ENCODE measurements at regions not wholly inside any gene's neighbourhood (a gene's known extent, or its start where the extent isn't known, plus 50 kb on each side); places are given as distances from the start of the nearest gene placed in this dataset.
"Not testable (repeated sequence)": the region's sequence is repeated elsewhere in the genome, so short reads cannot be mapped to it uniquely, and the experiment has no call there.

DNA sequence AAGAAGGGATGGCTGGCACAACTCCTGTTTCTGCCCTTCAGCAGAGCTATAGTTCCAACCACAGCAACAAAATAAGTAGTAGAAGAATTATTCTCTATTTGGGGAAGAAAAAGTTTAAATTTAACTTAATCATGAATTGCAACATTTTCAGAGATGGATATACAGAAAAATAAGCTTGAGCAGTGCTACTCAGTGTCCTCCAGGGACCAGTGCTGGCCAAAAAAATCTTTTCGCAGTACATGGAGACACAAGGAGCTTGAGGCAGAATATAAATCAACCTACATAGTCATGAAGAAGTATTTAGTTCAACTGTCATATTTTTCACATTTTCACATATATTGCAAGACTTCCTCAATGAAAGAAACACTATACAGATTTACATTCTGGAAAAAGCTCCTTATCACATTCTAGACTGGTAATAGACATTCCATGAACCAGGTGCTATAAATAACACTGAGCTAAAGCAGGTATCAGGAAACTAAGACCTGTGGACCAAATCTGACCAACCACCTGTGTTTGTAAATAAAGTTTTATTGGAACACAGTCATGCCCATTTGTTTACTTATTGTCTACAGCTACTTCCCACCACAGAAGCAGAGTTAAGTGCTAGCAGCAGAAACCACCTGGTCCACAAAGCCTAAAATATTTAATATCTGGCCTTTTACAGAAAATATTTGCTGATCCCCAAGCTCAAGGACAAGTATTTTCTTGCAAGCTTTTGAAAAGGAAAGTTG lies 101.9 kb downstream of the RGS21 start:
- no peak for DNase-seq (ENCODE audit: low read depth)

DNA sequence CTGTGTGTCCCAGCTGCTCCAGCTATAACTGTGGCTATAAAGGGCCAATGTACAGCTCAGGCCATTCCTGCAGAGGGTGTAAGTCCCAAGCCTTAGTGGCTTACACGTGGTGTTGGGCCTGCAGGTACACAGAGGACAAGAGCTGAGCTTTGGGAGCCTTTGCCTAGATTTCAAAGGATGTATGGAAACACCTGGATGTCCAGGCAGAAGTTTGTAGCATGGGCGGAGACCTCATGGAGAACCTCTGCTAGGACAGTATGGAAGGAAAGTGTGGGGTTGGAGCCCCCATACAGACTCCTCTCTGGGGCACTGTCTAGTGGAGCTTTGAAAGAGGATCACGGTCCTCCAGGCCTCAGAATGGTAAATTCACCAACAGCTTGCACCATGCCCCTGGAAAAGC lies 113.9 kb downstream of the RGS21 start:
- no peak for DNase-seq (ENCODE audit: low read depth)

DNA sequence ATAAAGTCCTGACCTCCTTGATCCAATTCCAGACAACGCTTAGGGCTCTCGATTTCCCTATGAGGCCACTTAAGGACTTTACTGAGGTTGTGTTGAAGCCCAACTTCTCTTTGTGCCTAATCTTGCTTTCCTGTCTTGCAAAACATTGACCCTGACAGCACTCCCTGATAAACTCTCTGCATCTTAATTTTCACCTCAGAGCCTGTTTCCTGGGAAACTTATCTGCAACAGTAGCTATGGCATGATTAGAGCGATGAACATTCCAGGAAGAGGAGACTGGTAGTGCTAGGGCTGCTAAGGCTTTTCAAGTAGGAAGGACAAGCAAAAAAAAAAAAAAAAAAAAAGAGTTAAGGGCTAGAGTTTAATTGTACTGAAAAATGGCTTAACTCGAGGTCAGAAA lies 118.9 kb downstream of the RGS21 start:
- DNase-seq (ENCODE audit: low read depth), result no peak

DNA sequence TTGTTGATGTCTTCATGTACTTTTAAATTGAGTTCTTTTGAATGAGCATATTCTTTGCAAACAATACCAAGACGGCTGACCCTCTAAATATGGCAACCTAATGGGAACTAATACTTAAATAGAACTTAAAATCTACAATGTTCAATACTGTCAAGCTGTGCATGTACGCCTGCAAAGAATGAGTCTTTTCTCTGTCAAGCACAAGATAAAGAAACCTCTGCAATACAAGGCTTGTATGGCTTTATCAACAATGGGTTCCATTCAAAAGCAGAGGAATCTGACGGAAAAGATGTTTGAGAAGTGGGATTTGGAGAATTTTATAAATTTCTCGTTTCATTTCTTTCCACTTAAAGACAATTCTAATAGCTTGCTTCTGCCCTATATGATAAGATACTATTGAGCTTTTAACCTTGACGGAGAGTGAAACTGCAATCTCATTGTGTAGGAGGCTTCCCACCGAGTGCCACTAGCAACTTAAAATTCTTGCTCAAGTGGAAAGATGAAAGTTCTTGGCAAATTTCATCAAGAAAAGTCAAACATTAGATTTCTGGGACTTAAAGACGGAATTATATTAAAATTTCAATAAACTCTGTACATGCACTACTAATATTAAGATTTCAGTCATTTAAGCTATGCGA lies 119.8 kb downstream of the RGS21 start:
- no peak for DNase-seq (ENCODE audit: low read depth)

DNA sequence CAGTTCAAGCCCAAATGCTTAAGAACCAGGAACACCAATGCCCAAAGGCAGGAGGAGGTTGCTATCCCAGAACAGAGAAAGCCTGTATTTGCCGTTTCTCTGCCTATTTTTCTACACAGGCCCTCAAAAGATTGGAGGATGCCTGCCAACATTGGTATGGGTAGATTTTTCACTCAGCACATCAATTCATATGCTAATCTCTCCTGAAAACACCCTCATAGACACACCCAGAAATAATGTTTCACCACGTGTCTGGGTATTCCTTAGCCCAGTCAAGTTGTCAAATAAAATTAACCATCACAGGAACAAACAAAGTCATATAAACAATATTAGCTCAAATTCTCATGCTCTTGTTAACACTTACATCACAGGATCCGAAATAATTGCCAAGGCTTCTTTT lies 121.9 kb downstream of the RGS21 start:
- no peak for DNase-seq (ENCODE audit: low read depth)

DNA sequence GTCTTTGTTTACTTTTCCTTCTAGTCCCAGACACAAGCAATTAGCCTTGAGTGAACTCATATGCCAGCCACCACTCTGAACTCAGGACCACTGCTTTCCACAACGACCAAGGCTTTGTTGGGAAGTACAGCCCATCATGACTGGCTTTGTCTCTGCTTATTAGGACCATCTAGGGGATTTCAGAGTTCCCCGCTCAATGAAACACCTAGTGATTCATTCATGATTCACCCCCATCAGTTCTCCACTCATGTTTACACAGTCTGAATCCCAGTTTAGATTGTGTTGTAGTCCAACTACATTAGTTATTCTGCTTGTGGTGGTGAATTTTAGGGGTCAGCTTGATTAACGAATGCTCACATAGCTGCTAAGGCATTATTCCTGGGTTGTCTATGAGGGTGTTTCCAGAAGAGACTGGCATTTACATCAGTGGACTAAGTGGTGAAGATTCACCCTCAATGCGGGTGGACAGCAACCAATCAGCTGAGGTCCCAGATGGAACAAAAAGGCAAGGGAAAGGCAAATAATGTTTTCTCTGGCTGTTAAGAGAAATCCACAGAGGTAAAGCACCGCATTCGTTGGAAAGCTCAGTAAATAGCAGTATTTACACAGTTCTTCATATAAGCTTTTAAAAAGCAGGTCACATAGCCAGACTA lies 122.7 kb downstream of the RGS21 start:
- DNase-seq (ENCODE audit: low read depth), result no peak

DNA sequence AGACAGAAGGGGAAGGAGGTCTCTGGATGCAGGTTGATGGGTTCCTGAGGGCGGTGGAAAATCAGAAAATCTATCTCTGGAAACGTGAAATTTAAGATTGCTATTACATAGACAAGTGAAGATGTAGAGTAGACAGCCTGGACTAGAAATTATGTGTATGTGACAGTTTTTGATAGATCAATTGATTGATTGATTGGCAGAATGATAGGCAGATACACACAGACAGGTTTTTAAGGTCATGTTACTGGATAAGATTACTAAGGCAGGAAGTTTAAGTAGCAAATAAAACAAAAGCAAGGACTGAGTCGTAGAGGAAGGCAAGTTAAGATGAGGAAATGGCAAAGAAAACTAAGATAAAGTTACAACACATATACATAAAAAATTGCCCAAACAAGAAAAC lies 124.7 kb downstream of the RGS21 start:
- no peak for DNase-seq (ENCODE audit: low read depth)

DNA sequence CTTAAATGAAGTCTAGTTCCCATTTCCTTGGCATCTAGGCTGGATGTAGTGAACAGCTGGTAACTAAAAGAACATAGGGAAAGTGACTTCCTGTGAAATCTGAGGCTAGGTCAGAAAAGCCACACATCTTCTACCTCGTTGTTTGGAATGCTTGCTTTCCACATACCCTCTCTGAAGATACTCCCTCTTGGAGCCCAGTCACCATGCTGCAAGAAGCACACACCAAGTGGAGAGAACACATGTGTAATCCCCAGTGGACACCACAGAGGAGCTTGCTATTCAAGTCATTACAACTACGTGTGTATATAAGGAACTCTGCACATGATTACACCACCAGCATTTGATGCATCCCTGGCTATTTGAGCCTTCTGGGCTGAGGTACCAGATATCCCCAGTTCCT lies 125.9 kb downstream of the RGS21 start:
- DNase-seq (ENCODE audit: low read depth), result no peak

DNA sequence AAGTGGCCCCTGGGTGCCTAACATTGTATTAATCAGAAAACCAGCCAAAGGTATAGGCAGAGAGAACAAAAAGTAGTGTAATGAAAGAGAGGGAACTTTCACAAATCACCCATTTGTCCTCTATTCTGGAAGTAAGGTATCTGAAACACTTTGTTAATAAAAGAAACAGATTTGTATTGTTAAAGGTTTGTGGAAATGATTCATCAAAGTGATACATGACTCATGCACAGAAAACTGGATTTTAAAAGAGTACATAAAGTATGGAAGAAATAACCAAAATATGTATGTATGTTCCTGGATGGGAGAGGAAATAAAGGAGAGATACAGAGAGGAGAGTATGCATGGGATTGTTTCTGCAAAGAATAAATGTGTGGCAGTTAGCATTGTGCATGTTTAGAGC lies 126.8 kb downstream of the RGS21 start:
- no peak for DNase-seq (ENCODE audit: low read depth)

DNA sequence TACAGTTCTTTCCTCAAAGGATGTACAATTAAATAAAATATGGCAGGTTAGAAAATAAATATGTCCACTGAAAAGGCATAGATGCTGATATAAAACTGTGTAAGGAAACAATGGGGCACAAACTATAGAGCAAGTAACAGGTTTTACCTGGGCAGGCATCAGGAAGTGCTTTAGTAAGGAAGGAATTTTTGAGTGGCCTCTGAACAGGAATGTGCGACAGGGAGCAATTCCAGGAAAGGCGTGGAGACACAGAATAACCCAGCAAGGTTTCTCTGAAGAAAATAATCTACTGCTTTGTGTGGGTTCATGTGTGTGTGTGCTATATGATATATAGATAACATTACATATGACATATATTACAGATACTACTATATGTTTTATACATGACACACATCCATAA lies 128.4 kb downstream of the RGS21 start:
- DNase-seq (ENCODE audit: low read depth), result no peak

DNA sequence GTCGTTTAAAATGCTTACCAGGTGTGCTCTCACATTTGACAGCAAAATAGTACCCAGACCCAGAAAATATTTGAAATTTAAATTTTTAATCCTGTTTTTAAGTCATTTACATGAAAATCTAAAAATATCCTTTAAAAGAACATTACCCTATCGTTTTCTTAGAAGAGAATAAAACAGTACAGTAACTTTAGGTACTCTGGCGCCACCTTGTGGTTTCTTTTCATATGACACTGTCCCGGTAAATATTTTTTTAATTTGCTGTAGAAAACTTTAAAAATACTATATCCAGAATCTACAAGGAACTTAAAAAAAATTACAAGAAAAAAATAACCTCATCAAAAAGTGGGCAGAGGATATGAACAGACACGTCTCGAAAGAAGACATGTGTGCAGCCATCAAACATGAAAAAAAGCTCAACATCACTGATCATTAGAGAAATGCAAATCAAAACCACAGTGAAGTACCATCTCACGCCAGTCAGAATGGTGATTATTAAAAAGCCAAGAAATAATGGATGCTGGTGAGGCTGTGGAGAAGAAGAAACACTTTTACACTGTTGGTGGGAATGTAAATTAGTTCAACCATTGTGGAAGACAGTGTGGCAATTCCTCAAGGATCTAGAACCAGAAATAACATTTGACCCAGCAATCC lies 129.2 kb downstream of the RGS21 start:
- DNase-seq (ENCODE audit: low read depth), result no peak

DNA sequence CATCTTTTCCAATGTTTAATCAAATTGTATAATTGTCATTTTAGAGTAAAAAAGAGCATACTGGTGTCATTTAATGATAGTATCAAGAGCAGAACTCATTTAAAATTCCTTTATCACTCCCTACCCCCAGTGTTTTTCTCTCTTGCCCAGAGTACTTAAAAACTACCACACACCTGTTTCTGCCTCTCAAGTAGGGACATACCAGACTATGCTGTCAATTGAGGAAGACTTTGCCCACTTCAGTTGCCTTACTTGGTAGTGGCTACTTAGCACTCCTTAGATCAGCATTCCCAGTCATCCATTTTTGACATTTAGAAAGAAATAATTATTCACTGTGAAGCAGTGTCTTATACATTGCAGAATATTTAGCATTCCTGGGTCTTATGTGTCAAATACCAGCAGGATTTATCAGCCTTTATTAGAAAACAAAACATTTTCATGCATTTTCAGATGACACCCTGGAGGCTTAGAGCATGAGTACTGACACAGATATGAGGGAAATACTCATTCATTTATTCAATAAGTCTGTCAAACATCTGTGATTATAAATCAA lies 127.5 kb upstream of the RGS1 start:
- DNase-seq (ENCODE audit: low read depth), result no peak

DNA sequence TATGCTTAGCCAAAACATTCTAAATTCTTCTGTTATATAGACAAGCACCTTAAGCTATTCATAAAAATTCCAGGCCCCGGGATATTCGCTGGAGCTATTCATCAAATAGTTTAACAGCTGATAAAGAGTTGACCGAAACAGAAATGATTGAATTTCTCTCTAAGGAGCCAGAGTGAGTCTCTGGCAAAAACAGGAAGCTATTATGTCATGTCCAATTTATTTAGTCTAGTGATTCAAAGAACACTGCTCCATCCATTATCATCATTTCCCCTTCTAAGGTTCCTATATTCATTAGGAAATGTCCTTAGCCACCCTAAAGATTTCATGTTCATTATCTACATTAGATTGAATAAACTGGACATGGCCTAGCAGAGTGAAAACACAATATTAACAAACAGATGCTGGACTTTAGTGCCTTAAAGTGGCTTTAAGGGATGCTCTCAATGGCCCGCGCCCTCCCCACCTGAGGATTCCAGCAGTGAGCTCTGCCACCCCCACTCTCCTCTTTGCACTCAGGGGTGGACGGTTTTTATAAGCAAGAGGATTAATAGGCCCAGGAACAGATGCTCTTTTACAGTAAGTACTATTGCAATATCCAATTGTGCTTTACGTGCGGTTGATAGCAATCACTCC lies 122.1 kb upstream of the RGS1 start:
- no peak for DNase-seq (ENCODE audit: low read depth)

DNA sequence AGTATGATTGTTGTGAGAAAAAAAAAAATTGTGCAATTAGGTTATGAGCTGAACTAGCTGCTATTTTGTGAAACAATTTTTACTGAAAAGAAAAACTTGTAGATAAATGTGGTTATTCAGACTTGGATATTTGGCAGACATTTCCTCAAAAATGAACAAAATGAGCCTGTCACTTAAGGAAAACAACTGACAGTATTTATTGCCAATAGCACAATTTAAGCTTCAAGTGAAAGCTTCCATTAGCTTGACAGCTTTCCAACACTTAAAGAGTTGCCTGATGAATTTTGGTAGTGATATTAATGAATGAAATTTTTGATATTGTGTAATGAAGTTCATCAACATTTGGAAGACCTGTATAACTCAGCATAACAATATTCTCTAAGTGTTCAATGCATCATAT lies 116.1 kb upstream of the RGS1 start:
- DNase-seq (ENCODE audit: low read depth), result no peak

DNA sequence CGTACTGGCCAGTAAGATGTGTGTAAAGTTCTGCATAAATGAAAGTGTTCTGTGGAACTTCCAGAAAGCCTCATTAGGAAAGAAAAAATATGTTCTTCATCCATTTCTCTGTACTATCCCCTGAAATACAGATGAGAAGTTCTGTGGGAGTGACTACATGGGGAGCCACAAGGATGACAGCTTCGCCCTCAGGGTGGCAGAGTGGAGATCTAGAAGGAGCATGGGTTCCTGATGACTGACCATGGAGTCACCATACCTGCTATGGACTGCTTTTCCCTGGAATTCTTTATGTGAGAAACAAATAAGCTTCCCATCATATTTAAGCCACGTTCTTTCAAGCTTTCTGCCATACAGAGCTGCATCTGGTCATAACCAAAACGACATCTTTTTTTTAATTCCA lies 113.9 kb upstream of the RGS1 start:
- no peak for DNase-seq (ENCODE audit: low read depth)

DNA sequence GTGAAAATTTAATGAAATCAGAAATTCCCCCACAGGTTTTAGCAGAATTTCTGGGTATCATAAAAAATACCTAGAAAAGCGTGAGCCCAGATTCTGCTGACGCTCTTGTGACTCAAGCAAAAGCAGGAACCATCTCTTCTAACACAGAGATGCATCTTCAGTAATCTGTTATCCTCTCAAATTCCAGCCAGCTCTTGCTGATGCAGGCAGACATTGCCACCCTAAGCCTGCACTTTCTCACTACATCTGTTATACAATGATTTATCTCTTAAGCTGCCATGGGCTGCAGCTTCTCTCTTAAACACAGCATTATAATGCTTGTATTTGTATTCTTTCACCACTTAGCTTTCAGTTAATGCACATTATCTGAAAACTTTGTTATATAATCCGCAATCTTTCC lies 113.0 kb upstream of the RGS1 start:
- DNase-seq (ENCODE audit: low read depth), result no peak

DNA sequence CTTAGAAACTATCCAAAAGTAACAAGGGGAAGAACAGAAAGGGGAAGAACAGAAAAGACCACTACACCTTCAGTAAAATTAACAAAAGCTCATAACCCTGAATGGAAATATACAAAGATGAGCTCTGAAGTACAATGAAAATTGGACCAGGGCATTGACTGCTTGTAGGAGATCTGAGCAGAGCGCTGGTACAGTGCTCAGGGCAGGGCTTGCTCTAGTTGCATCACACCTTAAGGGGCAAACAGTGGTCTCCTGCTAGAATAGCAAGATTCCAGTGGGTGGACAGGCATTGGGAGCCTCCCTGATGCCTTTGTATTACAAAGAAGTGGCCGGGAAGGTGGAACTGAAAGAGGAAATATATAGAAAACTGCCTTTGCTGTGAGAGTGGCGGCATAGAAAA lies 111.9 kb upstream of the RGS1 start:
- no peak for DNase-seq (ENCODE audit: low read depth)

DNA sequence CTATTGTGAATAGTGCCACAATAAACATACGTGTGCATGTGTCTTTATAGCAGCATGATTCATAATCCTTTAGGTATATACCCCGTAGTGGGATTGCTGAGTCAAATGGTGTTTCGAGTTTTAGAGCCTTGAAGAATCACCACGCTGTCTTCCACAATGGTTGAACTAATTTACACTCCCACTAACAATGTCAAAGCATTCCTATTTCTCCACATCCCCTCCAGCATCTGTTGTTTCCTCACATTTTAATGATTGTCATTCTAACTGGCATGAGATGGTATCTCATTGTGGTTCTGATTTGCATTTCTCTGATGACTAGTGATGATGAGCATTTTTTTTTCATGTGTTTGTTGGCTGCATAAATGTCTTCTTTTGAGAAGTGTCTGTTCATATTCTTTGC lies 110.4 kb upstream of the RGS1 start:
- not testable (repeated sequence) for DNase-seq (ENCODE audit: low read depth)

DNA sequence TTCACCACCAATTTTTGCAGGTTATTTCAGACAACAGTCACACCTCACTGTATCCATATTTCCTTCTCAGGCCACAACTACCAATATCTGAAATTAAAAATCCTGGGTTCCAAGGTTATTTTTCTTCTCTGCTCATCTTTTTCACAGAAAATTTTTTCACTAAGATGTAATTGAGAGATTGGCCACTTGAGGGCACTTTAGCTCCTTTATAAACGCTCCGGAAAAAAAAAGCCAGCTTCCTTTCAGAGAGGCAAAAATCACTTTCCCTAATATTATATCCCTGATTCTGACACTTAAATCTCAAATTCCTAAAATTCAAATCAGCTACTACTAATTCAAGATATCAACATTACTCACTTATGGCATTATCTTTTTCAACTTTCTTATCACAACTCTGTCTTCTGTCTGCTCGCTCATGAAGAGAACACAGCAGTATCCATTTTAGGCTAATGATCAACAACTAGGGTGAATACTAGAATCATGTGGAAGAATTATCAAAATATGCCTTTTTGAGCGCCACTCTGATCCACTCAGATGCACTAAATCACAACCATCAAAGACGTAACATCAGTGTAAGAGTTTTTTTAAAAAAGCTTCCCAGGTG lies 101.4 kb upstream of the RGS1 start:
- no peak for DNase-seq (ENCODE audit: low read depth)

DNA sequence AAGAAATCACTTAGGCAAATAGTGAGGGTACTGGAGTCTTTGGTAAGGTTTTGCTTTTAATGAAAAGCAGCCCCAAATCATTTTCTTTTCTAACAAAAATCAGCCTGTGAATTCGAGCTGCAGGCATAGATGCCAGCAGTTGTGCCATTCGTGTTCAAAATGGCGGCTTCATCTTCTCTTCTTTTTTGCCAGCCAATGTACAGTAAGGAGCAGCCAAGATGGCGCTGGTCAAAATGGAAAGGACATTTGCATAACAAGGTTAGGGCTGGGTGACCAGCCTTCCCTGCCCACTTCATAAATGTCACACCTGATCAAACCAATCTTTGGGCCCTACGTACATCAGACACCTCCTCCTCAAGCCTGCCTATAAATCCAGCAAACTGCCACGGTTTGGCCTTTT lies 100.2 kb upstream of the RGS1 start:
- DNase-seq (ENCODE audit: low read depth), result no peak

DNA sequence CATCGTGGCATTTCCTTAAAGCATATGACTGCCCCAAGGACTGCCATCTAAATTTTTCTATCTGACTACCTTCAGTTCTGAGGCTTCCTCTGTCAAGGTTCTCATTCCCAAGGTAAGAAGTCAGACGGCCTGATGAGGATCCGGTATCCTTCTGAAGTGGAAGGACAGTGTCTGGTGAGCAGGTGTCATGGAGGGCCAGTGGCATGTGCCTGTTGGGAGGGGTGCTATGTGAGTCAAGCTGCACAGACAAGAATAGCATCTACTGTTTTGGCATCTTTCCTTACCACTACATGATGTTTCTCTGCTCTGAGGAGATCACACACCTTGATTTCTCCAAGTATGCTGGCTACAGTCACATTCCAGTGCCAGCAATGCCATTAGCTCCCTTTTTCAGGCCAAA lies 99.6 kb upstream of the RGS1 start:
- no peak for DNase-seq (ENCODE audit: low read depth)

DNA sequence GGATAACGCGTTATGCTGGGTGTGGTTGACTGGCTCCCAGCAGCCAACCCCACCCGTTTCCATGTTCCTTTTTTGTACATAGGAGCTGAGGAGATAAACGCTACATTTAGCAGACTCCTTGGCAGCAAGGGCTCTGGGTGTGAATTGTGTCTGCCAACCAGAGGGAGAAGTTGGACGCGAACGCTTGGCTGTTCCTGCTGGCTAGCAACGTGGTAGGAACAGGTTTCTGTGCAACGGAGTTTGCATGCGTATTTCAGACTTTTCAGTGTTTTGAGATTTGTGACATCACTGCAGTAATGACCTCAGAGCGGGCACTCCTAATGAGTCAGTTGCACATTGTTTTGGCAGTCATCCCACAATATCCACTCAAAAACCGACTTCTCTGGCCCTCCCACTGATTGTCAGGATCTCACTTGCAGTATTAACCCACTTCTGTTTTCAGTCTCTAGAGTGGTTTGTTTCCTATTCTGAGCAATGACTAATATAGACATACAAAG lies 98.7 kb upstream of the RGS1 start:
- no peak for DNase-seq (ENCODE audit: low read depth)

Measured in stimulated activated CD8-positive, alpha-beta memory T cell treated with anti-CD3 and anti-CD28 coated beads, Interleukin-12 subunit alpha, Interleukin-12 subunit beta, amount 100 ng/mL, for 4 hours (primary cell).